ENCODE measurements at regions not wholly inside any gene's neighbourhood (a gene's known extent, or its start where the extent isn't known, plus 50 kb on each side); places are given as distances from the start of the nearest gene placed in this dataset.

DNA sequence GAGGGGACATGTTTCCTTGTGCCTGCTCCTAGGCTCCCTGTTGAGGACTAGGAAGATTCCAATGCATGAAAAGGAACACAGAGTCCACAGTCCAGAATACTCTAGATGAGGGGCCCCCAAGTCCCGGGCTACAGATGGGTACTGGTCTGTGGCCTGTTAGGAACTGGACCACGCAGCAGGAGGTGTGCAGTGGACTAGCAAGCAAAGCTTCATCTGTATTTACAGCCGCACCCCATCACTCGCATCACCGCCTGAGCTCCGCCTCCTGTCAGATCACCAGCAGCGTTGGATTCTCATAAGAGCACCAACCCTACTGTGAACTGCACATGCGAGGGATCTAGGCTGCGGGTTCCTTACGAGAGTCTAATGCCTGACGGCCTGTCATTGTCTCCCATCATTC is 233.0 kb upstream of the MKLN1 start:
- DNase-seq, result no peak

DNA sequence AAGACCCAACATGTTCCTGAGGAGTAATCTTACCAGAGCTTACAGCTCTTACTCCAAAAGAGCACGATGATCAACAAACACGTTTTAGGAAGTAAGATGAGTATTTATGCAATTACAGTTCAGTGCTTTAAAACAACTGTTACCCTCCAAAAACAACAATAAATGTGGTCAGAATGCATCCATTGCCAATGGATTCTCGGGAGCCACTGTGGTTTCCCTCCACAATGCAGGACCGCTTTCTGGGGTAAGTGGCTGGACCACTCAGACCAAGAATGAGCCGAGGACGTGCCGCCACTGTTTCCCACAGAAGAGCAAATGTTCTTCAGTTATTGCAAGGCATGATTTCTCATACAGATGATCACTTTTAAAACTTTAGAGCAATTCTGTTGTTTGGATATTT is 232.3 kb upstream of the MKLN1 start:
- DNase-seq, result no peak

DNA sequence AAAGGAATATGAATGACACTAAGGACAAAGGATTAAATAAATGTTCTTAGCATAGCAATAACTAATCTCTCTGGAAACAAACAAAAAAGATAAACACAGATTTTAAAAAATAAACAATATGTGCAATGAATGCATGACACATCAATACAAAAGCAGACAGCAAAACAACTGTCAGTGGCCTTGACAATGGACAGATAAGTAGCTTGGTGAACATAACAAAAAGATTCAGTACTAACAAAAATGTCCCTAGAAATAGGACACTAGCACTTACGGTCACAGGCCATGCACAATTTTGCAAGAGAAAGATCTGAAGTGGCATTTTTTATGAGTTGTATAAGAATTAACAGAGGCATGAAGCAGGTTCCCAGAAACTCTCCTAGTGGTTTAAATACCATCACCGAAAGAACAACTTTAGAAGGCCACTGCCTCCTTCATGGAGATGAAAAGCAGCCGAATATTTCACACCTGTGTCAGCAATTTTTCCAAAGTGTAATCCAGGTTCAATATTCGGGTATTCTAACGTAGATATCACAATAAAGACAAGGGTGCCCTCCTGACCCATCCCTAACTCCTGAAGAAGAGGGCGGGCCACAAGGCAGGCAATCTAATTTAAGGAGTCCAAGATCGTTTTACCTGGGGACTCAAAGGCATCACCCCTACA is 231.3 kb upstream of the MKLN1 start:
- no peak for DNase-seq

DNA sequence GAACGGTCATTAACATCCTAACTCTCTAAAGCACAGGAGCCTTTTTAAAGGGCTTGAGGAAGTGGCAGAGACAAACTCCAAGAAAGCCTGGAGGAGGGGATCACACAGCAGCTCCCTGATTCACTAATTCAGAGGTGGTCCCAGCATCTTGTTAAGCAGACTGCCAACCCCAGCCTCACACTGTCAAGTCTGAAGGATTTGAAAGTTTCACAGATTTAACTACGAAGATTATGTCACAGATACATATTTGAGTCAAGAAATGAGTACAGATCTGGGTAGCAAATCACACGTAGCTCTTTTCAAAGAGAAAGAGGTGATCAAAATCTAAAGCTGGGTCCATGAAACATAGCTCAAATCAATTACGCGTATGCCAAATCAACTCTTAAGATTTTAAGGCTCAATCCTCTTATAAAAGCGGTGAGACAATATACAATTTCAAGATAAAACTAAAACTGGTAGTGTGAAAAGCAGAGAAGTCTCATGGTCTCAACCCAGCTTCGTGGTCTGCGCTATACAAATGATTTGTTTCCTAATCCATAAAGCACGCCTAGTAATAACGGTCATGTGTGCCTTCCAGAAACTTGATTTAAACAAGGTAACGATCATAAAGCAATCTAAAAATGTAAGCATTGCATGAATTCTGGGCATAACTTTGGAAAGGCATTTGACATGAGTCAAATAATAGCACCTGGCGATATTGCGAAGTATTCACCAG is 229.9 kb upstream of the MKLN1 start:
- DNase-seq, result no peak

DNA sequence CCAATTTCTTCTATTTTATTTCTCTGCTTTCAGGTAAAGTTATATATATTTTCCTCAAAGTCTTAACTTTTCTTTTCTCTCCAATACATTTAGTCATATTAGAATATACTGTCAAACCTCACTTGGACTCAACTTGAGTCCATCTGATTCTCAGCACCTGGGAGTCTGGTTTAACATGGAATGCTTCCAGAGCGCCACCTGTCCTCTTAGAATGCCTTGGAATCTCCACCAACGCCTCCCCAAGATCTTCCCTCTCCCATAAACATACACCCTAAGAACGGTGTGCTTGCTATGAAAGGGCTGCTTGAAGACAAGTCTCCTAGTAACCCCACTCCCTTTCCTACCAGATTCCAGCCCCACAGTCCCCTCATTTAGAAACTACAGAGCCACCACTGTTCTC is 229.1 kb upstream of the MKLN1 start:
- DNase-seq, result no peak

DNA sequence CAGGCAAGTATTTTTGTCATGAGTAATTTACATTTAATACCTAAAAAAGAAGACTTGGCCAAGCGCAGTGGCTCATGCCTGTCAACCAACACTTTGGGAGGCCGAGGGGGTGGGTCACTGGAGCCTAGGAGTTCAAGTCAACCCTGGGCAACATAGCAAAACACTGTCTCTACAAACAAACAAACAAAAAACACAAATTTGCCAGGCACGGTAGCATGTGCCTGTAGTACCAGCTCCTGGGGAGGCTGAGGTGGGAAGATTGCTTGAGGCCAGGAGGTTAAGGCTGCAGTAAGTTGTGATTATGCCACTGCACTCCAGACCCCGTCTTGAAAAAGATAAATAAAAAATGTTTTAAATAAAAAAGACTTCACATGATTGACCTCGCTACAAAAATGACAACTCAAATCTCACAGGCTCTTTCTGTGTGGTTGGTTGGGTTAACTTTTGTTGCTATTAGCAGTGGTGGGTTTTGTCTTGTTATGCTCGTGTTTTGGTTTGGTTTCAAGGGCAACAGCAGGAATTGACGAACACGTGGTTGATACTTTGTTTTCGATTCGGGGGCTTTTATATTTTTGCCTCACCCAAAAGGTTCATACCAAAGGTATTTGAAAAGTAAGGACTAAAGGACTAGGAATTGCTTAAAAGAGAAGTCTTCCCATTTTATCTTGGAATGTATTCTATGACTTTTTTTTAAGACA is 227.2 kb upstream of the MKLN1 start:
- DNase-seq, result no peak

DNA sequence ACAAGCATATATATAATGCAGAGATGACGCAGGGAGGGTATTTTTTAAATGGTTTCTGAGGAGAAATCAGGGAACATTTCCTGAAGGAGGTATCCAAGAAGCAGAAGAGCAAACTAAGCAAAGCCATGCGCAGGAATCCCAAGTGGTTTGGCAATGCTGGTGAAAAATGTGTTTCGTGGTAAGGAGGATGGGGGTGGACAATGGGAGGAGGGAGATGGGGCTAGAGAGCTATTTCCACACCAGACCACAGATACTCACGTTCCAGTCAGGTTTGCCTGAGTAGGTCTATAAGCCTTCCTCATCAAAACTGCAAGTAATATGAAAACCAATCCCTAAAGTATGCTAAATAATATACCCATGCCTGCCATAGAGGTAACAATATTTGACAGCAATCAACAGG is 223.7 kb upstream of the MKLN1 start:
- no peak for DNase-seq

DNA sequence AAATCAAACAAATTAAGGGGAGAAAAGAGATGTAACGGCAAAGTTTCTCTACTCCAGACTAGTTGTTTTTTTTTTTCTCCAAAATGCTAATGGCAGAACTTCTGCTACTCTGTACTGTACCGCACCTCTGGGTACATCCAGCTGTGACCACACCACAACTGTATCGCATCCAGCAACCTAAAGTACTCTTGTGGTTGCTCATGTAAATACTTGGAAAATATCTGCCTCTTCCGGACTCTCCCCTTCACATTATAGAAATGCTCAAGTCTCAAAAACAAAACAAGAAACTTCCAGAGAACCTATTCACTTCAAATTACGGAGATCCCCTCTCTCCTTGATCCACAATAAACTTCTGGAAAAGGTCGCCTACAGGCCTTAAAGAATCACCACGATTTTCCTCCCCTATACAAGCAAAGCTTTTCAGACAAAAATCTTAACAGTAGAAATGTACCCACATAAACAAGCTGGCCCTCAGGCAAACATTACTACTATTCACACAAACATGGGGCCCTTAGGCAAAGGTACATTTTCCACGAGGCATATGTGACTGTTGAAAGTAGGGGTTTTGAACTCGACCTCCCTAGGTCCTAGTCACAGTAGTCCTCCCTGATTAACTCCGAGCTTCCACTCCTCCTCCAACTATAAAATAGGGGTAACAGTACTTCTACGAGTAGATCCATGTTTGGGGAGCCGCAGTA is 222.9 kb upstream of the MKLN1 start:
- DNase-seq, result no peak

DNA sequence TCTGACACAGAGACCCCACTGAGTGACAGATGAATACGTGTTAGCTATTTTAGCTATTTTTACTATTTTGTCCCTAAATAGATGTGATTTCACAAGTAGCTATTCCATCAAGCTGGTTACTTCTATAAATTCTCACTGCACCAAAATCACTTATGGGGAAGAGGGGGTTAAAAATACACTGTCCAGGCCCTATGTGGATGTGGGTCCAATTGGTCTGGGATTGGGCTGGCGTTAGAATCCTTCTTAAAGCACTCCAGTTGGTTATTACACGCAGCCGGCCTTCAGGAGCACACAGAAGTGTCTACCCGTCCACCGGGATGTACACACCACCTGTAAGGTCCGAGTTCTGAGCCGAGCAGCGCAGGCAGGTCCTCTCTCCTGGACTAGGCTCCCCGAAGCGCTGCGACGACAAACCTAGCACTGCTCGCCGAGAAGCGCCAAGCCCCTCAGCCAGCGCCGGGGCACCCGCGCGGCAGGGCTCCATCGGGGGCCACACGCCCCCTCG is 222.3 kb upstream of the MKLN1 start:
- DNase-seq, result no peak

DNA sequence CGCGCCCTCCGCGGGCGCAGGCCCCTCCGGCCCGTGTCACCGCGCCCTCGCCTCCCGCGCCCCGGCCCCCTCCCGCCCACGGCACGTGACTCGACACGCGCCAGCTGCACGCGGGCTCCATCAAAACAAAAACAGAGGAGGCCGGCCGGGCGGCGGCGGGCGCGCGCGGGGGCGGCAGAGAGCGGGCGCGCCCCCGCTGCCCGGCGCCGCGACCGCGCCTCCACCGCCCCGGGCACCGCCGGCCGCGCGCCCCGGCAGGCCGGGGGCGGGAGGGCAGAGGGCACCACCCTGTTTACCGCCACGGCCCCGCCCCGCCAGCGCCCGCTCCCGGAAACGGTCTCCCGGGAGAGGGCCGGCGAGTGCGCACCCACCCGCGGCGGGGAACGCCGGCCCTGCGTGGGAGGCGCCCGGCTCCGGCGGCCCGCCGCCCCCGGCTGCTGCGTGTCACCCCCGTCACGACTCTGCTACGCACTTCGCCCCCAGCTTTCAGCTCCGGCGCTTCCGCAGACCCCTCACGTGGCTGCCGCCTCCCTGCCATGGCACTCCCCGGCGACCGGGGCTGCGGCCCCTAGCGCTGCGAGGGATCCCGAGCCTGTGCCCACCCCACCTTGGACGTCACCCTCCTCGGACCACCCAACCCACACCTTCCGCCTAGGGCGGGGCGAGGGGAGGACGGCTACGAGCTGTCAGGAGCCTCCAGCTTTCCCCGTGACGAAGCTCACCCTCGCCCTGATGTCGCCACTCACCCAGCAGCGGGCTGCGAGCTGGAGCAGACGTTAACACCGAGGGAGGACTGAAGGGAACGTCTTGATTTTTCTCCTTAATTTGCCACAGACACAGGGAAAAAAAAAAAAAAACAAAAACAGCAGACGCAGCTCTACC is 221.6 kb upstream of the MKLN1 start:
- DNase-seq, result peak; percentile 68

DNA sequence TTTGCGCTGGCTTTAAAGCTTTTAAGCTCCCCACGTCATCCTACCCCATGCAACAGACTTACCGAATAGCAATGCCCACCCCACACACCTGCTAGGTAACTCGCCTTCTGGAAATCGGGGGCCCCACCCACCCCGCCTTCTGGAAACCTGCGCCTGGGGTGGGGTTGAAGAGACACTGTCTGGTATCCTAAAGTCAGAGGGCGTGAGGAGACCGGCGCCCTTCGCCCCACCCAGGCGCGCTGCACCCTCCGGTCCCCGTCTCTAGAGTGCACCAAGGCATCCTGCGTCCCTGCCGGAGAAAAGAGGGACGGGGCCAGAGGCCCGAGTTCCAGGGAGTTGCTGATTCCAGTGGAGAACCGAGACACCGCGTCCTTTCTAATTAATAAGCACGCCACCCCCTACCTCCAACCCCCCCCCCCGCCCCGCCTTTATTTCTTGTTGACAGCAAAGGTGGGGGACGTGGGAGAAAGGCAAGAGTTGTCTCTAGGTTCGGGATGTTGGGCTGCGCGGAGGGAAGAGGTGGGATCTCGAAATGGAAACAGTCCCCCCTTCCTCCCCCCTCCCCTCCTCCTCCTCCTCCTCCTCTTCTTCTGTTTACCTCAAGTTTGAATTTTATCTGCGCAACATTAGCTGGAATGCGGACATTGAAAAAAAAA is 220.9 kb upstream of the MKLN1 start:
- peak; percentile 58 for DNase-seq

DNA sequence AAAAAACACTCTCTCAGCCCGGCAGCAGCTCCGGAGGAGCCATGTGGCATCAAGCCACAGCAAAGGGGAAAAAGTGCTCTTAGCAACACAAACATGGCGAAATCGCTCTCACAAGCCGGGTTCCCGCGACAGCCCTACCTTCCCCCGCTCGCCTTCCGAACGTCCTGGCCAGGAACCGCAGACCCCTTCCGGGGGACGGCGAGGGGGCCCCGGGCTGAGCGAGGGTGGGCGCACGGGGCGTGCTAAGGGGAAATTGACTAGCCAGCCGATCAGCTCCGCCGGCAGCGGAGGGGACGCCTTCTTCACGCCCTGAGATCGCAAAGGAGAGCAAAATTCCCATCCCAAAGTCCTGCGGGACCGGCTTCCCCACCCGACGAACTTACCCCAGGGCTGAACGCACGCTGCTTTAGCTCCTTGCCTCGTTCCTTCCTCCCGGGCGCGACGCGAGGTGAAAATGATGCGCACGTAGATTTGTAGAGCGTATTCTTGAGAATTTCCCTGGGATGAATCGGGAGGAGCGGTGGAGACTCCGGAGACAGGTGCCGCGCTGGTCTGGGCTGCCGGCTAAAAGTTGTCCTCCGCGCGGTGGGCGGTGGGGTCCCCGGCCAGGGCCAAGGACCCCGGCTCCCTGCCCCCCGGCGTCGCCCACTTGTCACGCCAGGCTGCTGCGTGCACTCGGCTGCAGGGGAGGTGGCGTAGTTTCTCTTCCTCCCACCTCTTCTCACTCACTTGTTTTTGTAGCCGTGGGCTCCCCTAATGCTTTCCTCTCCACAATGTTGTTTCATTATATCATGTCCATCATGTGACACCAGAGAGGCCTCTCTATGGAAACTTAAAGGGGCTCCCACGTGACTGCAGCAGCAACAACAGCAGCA is 220.1 kb upstream of the MKLN1 start:
- peak; percentile 79 for DNase-seq

DNA sequence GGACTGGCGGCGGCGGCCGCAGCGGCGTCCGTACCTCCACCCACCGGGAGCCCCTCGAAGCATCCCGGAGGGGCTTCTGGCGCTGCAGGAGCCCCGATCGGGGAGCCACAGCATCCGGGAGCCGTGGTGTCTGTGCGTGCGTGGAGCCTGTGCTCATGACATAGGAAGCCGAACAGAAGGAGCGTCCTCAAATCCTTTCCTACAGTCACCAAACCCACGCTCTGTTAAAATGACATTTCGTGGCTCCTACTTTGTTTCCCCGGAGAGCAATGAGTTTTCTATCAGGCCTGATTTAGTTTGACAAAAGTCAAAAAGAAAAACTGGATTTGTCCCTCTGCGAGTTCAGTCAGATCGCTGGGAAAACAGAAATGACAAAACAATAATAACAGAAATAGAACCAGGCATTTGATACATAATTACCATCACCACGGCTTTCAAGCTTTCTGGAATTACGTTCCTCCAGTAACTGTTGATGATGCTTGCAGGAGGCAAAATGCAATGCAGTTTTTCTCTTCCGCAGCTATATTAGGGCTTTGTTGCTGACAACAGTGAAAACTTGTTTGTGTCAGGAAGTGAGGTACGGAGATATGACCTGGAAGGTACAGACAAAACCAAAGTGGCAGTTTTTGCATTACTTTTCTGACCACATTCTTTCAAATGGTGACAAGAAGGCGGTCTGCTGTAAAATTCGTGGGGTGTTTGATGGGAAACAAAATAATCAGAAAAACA is 219.3 kb upstream of the MKLN1 start:
- no peak for DNase-seq

DNA sequence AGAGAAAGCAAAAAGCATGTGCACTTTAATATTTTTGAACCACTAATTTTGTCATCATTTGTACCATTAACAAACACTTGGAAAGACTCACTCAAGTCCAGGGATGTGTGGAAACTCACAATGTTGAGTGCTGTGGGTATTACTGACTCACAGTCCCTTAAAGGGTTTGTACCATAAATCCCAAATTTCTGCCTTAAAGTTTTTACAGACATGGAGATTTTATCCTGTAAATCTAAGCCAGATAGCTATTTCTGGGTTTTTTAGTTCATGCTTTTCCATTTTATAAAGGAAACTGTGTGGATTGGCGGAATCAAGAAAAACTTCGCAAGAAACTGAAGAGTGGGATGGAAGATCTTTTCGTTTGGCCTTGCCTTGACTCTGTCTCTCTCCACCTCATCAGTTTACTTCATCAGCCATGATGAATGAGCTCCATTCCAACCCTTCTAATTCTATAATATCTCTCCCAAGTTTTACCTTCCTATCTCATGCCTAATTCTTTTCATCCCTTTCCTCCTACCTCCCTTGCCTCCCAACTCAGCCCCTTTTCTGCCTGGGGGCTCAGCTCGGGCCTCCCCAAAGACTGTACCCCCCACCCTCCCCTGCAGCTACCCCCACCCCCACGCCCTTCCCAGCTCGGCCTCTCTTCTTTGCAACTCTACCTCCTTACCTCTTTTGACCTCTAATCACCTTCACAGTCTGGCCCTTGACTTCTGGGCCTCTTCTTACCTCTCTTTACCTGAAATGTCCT is 218.5 kb upstream of the MKLN1 start:
- no peak for DNase-seq

DNA sequence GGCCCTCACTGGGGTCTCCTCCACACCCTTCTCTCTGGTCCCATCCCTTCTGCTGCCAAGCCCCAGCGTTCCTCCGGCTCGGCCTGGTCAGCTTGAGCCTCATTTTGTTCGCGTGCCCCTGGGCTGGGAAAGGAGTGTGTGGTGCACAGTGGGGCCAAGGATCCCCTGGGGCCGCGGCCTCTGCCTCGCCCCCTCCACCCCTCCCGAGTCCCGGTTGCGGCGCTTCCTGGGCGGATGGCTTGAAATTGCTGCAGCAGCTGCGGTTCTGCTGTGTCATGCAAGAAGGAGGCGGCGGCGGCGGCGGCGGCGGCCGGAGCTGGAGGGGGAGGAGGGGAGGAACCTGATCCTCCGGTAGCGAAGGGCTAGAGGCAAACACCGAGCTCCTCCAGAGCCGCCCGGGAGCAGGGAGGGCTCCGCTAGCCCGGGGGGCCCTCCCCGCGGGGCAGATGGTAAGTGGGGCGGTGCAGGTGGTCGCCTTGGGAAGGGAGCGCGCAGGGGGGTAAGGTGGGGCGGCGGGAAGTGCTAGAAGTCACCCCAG is 217.8 kb upstream of the MKLN1 start:
- DNase-seq, result peak; percentile 70

DNA sequence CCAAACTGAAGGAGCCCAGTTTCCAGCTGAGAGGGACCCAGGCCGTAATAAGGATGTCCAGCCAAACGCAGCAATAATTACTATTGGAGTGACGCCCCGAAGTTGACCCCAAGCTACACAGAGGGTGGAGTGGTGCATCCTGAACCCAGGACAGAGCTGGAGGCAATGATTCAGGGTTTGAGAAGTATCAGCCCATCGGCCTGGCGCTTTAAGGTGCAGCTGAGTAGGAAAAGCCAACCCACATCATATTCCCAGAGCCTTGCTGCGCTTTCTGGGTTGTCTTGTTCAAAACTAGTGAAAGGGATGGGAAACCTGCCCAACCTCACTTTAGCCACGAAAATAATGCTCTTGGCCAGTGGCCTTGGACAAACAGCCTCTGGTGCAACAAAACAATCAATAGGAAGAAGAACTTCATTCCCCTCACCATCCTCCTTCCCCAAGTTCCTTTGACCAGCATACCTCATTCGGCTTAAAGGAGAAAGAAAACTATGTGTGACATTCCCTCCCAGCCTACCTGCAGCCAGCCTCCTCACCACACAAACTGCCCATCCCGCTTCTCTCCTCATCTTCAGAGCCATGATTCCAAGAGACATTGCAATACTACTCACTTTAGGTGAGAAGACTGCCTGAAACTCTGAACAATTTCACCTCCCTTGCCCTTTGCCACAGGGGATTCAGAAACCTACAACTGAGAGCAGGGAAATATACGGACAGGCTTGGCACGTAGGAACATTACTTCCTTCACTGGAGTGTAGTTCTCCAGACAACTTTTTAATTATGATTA is 217.2 kb upstream of the MKLN1 start:
- peak; percentile 22 for DNase-seq

DNA sequence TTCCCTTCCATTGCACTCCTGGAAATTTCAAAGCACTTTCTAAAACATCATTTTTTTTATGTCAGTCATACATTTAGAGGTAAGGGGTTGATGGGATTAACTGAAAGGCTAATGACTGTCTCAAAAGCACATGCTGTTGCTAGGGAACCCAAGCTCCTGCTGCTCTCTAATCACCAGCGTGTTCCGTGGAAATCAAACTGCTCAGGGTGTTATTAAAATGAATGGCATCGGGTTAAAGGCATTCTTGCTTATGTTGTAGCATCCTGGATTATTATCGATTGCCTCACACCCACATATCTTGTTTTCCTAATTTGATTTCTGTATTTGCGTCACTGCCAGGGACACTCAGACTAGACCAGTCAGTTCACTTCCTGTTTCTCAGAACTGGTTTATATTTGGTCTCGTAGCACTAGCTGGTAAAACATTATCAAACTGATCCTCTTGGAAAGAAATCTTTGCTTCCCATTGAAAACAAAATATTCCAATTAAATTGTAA is 216.5 kb upstream of the MKLN1 start:
- DNase-seq, result peak; percentile 23

DNA sequence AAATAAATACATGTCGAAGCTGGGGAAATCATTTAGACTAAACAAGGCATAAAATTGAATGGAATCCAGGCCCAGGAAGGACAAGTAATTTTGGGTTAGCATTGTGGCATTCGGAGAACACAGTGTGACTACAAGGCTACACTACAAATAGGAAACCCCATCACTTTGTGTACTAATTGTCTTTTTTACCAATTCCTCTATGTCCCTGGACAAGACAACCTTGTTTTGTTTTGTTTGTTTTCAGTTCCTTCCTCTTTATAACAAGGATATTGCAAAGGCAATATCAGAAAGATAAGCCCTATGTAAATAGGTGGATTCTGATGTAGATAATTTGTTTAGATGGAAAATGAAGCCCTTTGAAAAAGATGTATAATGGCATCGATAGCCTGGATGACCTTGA is 215.9 kb upstream of the MKLN1 start:
- no peak for DNase-seq
